Stimulated activated CD4-positive, alpha-beta T cell treated with anti-CD3 and anti-CD28 coated beads, Interleukin-15, amount 100 ng/mL, for 1 hour (primary cell): ENCODE measurements at regions not wholly inside any gene's neighbourhood (a gene's known extent, or its start where the extent isn't known, plus 50 kb on each side); places are given as distances from the start of the nearest gene placed in this dataset.
A peak's percentile ranks its signal among the peaks of the same experiment; 100 is the strongest.
"Not testable (repeated sequence)": the region's sequence is repeated elsewhere in the genome, so short reads cannot be mapped to it uniquely, and the experiment has no call there.

Experiments
- DNase-seq, 2 donors: peaks; one replicate each; pipeline ENCODE4 v3.0.0-alpha.2; 2020; ENCODE audit warnings: low read depth in 1 of 2, low spot score in 1 of 2

DNA sequence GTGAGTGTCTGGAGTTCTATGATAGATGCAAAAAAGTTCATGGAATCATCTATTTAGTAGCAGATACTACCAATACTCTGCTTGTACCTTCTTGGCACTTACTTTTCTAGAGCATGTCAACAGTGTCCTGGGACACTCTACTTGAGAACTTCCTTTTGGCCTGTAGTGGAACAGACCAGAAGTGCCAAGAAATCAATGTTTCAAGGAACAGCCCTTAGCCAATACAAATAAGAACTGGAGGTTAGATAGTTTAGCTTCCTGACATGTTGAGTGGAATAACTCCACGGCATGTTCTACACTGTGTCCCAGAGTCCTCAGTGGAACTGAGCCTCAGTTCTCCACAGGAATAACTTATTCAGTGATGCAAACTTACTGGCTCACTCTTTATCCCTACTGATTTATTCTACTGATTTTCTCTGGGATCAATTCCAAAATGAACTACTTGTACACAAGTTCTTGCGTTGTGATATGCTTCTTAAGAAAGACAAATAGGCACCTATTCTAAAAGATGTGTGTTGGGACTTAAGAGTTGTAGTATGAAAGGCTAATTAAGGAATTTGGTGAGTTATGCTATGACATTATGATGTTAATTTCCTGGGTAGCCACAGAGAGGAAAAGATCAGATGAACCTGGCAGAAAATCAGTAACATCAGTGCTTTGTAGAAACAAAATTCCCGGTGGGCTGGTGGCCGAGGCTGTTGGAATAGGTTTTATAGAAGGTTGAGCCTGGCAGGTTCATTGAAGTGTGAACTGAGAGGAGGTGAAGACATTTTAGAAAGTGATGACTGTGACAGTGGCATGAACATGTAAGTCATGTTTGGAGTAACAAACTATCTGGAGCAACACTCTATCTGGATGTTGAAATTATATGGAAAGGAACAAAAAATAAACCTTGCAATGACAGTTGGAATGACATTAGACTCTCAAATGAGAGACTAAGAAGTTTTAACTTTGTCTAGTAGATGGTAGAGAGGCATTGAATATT is 101.8 kb upstream of the RBMS3 start:
- no peak for DNase-seq

DNA sequence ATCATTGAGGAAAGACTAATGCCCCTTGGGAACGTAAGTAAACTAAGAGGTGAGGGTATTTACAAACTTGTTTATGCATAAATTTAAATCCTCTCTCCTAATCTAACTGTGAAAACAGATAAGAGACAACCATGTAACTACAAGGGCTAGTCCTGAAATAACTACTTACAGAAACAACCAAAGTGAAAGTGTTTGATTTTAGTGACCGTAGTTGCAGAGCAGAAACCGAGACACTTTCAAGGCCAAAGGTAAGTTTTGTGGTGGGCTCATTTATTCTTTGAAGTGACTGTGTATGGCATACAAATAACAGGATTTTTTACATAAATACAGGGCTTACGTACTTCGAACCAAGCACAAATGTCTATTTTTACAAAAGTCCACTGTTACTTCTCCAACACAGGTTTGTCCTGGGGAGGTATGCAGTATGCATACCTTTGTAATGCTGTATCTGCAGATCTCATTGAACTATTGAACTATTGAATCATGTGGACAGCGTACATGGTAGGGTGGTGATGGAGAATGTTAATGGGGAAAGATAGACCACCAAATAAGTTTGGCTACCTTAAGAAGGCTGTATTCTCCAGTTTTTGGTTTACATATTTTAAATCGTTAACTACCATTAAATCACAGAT is 99.6 kb upstream of the RBMS3 start:
- DNase-seq = no peak

DNA sequence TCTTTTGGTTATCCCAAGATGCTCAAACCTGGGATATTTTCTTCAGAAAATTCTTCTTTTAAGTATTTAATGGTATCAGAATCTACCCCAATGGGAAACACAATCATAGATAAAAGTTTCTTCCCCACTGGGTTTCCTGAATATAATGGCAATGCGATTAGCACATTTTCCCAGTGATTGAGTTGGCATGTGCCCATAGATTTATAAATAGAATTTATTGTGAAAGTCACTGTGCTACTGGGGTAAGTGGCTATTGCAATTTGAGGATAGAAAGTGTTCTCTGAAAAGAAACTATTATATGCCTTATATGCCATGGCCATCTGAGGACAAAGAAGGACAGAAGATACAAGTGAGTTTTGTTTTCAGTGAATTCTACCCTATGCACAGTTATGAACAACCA is 99.0 kb upstream of the RBMS3 start:
- DNase-seq = no peak

DNA sequence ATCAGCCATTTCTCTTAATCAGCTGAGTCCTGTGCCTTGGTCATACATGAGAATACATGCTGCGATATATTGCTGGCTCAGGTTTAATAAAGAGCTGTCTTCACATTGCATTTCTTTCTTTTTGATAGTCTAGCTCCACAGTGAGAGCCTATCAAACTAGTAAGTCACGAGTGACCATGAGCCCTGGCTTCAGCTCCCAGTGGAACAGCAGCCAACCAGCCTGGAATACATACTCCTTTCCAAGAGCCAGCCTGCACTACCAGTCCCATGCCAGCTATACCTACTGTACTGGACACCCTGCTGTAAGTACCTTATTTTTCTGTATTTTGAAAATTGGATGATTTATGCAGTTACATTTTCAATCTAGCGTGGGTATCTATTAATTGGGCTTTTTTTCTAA is 98.0 kb upstream of the RBMS3 start:
- DNase-seq = not testable (repeated sequence)

DNA sequence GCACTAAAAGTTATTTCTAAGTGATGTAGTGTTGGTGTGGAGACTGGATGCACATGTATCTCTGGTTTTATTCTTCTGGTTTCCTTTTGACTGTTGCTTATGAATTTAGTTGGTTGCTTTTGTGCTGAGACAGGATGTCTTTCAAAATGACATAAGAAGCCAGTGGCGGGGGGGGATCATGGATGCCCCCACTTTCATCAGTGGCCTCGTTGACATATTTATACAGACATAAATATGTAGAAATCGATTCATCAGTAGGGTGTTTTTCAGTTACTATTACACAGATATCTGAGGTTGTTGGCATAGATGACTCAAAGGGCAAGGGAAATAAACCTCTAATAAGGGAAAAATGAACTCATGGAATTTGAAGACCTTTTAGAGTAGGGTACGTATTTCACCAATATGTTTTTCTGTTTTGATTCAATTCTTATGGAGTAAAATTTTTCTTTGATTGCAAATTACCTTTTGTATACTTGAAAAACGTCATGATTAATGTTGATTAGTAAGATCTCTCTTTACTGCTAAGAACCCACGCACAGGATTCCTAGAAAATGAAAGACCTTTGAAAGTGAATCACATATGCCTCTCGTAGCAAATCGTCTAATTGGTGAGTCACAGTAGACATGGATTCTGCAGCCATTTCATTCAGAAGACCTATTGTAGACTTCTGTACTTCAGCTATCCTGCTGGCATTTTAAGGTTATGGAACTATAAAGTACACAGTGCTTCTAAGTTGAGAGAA is 97.4 kb upstream of the RBMS3 start:
- DNase-seq = peak in 1 of 2 donors; percentile 2

DNA sequence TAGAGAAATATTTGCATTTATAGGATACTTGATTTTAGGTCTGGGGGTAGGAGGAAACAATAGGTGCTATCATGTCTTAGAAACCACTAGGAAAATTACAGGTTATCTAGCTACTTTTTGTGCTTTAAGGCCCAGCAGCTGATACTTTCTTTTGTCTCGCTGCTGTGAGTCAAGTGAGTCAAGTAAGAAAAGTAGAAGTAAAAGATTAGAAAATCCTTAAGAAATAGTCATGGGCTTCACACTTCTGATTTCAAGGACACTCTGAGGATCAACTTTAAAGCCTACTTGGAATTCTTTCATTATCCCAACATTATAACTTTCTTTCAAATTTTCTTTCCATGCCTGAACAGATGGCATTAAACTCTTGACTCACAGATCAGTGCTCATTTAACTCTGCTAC is 95.2 kb upstream of the RBMS3 start:
- DNase-seq = no peak

DNA sequence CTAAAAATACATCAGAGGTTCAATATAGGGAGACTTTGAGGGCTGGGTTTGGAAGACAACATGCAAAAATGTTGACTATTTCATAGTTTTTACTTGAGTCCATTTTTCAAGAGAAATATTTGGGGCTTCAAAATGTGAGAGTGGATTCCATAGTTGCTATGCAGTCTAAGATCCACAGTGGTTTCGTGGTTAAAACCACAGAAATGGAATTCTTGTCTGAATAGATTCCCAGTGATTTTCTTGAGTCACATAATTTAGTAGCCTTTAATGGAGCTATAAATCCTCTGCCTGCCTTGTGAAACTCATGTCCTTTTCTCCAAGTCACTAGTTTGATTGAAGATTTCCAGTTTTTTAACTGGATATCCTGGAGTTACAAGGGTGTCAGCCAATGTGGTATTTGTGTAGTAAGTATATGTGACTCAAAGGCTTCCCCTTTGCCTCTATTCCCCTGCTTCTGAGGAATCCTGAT is 94.7 kb upstream of the RBMS3 start:
- DNase-seq = no peak

DNA sequence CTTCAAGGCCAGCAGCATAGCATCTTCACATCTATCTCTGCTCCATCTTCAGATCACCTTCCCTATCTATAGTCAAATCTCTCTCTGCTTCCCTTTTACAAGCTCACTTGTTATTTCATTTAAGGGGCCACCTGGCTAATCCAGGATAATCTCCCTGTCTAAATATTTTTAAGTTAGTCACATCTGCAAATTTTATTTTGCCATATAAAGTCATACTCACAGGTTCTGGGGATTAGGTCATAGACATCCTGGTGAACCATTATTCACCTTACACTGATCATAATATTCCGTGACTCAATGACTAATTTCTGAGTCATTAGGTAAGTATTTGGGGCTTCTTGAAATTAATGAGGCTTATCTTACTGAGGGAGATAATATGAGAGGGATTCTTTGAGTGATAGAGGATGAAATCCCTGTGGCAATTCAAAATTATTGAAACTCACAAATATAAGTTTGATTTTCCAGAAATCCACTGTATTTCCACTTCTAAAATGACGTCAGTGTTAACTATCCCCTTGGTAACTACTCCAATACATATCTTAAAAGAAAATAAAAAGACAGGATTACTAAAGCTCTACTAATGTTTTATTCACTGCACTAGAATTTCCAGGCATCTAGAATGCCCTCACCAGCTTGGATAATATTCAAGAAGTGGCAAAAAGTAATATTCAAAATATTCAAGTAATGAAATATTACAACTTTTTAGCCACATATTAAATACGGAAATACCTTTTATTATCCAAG is 93.7 kb upstream of the RBMS3 start:
- no peak for DNase-seq

DNA sequence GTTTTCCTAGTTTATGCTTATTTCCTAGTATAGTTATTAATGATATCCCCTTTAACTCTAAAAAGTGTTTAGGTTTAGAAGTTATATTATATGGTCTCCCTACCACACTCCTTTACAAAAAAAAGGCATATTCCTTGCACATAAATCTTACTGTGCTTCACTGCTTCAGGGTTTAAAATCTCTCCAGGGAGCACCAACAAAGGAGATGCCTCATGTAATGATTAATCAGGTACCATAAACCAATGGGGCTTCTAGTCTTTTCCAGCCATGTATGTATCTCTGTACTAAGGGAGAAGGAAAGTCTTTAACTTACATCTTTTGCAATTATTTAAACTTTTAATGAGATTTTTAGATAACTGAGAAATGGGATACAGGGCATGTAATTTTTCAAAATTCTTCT is 91.5 kb upstream of the RBMS3 start:
- no peak for DNase-seq

DNA sequence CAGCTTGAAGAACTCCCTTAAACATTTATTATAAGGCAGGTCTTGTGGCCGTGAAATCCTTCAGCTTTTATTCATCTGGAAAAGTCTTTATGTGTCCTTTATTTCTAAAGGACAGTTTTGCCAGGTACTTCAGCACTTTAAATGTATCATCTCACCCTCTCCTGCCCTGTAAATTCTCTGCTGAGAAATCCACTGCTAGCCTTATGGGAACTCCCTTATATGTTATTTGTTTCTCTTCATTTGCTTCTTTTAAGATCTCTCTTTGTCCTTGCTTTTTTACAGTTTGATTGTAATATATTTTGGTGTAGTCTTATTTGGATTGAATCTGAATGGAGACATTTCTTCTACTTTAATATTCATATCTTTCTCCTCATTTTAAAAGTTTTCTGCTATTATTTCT is 86.7 kb upstream of the RBMS3 start:
- no peak for DNase-seq

DNA sequence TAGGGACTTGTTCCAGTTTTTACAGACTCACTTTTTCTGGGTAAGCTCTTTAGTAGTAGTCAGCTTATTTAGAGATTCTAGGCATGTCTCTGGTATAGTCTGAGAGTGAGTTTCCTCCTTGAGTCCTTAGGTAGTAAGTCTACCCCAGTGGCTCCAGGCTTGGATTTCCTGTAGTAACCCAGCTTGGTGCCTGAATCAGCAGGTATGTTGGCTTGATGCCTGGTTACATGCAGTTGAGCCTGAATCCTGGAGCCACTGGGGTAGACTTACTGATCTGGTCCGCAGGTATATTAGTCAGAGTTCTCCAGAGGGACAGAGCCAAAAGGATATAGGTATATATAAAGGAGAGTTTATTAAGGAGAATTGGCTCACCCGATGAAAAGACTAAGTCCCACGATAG is 85.8 kb upstream of the RBMS3 start:
- DNase-seq = no peak

DNA sequence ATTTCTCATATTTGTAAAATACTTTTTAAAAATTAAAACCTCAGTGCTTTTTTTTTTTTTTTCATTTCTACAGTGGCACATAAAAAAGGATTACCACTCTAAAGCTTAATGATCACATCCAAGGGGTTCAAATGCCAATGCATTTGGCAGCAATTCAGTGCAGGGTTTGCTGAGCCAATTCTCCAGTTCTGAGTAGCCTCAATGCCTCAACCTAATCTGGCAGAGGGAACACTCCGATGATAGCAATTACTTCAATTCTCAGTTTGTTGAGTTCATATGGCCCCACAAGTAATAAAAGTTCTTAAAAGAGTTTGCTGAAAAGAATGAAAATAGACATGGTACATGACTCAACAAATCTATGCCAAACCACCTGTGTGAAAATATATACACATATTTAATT is 79.3 kb upstream of the RBMS3 start:
- DNase-seq = no peak

DNA sequence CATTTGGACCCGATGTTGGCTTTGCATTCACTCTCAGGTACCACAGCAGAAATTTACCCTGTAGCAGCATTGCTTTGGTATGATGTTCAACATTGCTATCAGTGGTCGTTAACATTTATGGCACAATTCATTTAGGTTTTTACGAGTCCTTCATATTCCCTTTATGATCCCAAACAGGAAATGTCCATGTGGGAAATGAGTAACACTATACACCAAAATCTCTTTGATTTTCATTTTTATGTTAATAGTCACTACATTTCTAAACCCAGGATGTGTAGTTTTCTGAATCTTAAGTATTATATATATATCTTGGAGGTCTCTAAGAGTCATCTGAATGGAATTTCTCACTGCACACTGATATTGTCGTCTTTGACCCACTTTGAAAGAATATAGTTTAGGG is 78.5 kb upstream of the RBMS3 start:
- DNase-seq = no peak

DNA sequence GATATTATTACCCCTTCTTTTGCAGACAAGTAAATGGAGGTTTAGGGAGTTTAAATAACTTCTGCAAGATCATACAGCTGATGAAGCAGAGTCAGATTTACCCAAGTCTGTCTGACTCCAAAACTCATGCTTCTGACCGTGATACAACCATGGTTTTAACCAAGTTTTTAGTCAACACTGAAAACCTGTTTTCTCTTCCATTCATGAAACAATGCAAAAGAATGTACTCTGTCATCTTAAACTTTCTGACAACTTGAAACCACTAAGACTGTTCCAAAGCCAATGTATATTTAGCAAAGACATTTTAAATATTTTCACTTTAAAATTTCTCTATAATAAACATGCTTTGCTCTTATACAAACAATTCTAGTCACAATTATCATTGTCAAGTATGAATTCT is 77.0 kb upstream of the RBMS3 start:
- DNase-seq = no peak

DNA sequence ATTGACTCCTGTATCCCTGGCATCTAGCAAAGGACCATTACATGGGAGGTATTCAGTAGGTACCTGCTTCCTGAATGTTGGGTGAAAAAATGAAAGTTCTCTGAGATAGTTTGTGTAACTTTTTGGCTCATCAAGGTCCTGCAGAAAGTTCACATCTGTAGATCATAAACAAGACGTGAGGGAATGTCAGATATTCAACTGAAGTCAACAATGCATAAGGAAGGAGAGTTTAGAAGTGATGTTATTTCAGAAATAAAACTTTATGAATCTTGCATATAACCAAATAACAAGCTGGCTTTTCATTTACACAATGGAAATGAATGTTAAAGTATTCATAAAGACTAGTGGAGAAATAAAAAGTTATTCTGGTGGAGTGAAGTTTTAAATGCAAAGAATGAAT is 73.4 kb upstream of the RBMS3 start:
- no peak for DNase-seq

DNA sequence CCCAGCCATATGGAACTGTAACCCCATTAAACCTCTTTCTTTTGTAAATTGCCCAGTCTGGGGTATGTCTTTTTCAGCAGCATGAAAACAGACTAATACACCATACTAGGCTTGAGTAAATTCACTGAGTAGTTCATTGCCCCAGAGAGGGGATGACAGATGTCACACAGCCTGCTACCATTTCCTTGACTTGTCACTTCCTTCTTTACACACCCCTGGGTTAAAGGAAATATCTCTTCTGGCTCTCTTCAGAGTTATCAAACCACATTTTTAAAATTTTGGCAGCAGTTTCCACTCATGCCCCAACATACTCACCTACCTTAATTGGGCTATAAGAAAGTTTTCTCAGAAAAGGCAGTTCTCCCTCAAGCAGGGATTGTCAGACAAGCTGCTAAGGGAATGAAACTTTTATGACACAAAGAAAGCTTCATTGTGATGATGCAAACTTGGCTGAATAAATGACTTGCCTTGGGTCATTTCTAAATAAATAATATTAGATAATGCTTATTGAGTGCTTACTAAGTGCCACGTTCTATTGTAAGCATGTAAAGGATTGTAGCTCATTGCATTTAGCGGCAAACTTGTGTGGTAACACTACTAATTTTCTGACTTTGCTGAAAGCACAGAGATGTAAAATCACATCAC is 68.0 kb upstream of the RBMS3 start:
- no peak for DNase-seq

DNA sequence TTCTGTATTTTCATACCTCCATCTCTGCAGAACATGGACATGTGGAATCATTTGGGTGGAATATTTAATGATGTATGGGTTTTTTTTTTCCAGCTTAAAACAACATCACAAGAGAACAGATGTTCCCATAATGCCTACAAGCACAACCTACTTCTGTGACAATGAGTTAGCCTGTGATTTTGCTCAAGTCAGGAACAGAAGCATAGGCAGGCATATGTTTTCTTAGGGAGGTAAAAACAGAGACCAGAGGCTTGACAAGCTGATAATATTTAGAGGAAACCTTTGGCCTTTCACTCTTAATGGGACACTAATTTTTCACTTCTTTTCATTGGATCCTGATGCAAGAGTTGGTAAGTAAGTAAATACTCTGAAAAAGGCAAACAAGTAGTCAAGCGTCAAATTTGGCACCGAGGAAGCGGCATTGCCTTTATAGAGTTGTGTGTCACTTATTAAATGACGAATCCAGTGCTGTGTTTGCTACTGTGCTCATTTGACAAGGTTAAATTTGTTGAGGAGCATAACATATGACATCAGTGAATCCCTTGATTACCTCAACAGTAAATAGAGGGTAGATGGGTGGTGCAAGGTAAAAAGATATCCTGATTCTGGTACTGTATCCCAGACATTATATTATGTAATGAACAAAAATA is 66.7 kb upstream of the RBMS3 start:
- DNase-seq = no peak

DNA sequence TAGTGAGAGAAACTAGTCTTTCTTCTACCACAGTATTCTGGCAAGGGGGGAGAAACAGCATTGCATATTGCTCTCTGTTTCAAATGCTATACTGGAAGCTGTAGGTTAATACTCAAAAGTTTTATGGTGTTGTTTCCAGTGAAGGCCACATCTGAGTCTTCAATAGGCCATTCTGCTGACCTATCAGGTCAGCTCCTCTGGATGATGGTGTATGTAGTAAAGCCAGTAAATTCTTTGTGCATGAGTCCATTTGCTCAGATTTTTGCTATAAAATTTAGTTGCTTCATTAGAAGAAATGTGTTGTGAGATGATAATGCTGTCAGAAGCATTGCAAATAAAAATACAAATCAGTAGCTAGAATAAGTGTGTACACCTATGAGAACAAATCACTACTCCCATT is 64.9 kb upstream of the RBMS3 start:
- DNase-seq = no peak

DNA sequence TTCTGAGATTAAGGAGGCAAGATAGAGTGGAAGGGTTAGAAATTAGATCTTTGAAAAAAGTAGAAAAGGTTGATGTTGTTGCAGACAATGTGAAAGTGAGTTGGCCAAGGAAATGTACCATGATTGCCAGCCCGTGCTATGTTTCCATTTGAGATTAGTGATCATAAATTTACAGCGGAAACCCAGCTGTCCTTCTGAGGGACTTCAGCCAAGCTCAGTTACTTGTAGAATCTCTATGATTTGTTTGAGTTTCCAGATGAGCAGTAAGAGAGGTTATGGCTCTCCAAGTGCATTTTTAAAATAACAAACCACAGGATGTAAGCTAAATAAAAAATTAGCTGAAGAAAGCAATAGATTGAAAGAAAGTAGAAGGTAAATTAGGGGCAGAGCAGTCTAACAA is 54.2 kb upstream of the RBMS3 start:
- DNase-seq = no peak

DNA sequence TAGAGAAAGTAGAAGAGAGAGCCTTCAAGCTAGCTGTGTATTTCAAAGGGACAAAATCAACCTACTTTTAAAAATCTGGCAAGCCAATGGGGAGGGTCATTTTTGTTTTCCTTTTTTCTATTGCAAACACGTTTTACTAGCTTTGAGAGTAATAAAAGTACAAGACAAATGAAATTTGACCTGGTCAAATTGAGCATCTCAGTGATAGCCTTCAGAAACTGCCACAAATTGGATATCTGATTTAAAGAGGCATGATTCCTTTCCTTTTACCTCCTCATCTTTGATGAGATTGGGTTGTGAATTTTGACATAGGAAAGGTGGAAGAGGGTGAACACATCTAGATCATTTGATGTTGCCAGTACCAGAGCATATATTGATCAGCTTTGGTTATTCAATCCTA is 53.6 kb upstream of the RBMS3 start:
- no peak for DNase-seq
